Esophagus muscularis mucosa (tissue), 4 donors: ENCODE measurements at regions not wholly inside any gene's neighbourhood (a gene's known extent, or its start where the extent isn't known, plus 50 kb on each side); places are given as distances from the start of the nearest gene placed in this dataset.
"Not testable (repeated sequence)": the region's sequence is repeated elsewhere in the genome, so short reads cannot be mapped to it uniquely, and the experiment has no call there.

Experiments used
- CTCF ChIP-seq, 3 experiments: fragments of 200-600 bp in 2 of 3; fragments of 450-650 bp in 1 of 3; sonication (generic) in 2 of 3; IDR thresholded peaks; one replicate each; pipeline ENCODE4 v1.5.1; 2017 to 2019; ENCODE audit warnings: antibody characterized with exemption in 3 of 3, mild to moderate bottlenecking in 2 of 3, moderate library complexity in 1 of 3
- EP300 ChIP-seq: sonication (generic); formaldehyde crosslinking; IDR thresholded peaks from one replicate; pipeline ENCODE4 v1.6.1; 2017; ENCODE audit warnings: antibody characterized with exemption
- POLR2AphosphoS5 ChIP-seq, 2 donors: sonication (generic); formaldehyde crosslinking; IDR thresholded peaks; one replicate each; pipeline ENCODE4 v1.6.1; 2017; ENCODE audit warnings: antibody characterized with exemption in 2 of 2

- not testable (repeated sequence) for TF ChIP-seq CTCF (IDR thresholded peaks at IDR 0.05); EP300; POLR2AphosphoS5 (IDR thresholded peaks at IDR 0.05)
These were observed 186.9 kb upstream of the HMHB1 start for GRCh38 chr5:143625048-143625447.
